A549 (cell line): ENCODE measurements at regions not wholly inside any gene's neighbourhood (a gene's known extent, or its start where the extent isn't known, plus 50 kb on each side); places are given as distances from the start of the nearest gene placed in this dataset.

Source experiments
- ATAC-seq, 2 experiments: fragments of 200-7000 bp in 1 of 2; fragments of >200 bp in 1 of 2; cut with Nextera tagmentation in 1 of 2; cut with Tn5 transposase in 1 of 2; 3 replicates each; pipeline versions ENCODE4 v1.8.0 to v1.9.1; 2018 to 2020; ENCODE audit warnings: mild to moderate bottlenecking in 1 of 2, moderate library complexity in 1 of 2
- CTCF ChIA-PET: fragments of 300-600 bp; sonication (Branson Sonifier 250); formaldehyde crosslinking; extraction: SDS; loops from one replicate; lab custom pipeline; 2021; ENCODE audit warnings: antibody characterized with exemption, inconsistent platforms; lab: Yijun Ruan, JAX
- POLR2A ChIA-PET: fragments of 350-600 bp; formaldehyde crosslinking; extraction: SDS; loops from one replicate; lab custom pipeline; 2021; ENCODE audit warnings: antibody characterized with exemption, inconsistent platforms; lab: Yijun Ruan, JAX
- DNase-seq, 2 experiments: peaks; one replicate each; pipeline versions ENCODE4 v3.0.0 to v3.0.0-alpha.2; 2011 to 2016; ENCODE audit warnings: low read depth in 1 of 2, low spot score in 1 of 2
- FAIRE-seq: peaks from 2 replicates; lab custom pipeline; 2011; peaks lifted over from hg19 to GRCh38; lab: Jason Lieb, UNC
- H3K27ac ChIP-seq, 2 experiments: fragments of >200 bp; sonication (Bioruptor Twin); formaldehyde crosslinking; 3 replicates each; pipeline ENCODE4 v1.5.1; 2016 to 2017
- H3K4me1 ChIP-seq: fragments of >200 bp; sonication (Bioruptor Twin); formaldehyde crosslinking; 3 replicates; pipeline ENCODE4 v1.6.1; 2016
- H3K4me2 ChIP-seq: fragments of >200 bp; sonication (Bioruptor Twin); formaldehyde crosslinking; 3 replicates; pipeline ENCODE4 v1.6.1; 2016
- H3K4me3 ChIP-seq: fragments of >200 bp; sonication (Bioruptor Twin); formaldehyde crosslinking; 3 replicates; pipeline ENCODE4 v1.5.1; 2016
- H3K9me3 ChIP-seq: fragments of >200 bp; sonication (Bioruptor Twin); formaldehyde crosslinking; 3 replicates; pipeline ENCODE4 v1.6.1; 2016
- CBX8 ChIP-seq: fragments of 200-600 bp; sonication (generic); IDR thresholded peaks from 2 replicates; pipeline ENCODE4 v1.6.1; 2016
- CEBPB ChIP-seq, 2 experiments: fragments of >200 bp in 1 of 2; sonication (Bioruptor Twin) in 1 of 2; formaldehyde crosslinking in 1 of 2; IDR thresholded peaks; 2 replicates each; pipeline ENCODE4 v1.6.1; 2012 to 2016
- CHD4 ChIP-seq: fragments of 200-600 bp; sonication (generic); IDR thresholded peaks from 2 replicates; pipeline ENCODE4 v1.6.1; 2016; ENCODE audit warnings: antibody characterized with exemption, mild to moderate bottlenecking, borderline replicate concordance
- EHMT2 ChIP-seq: fragments of 200-600 bp; sonication (generic); IDR thresholded peaks from 2 replicates; pipeline ENCODE4 v1.6.1; 2016; ENCODE audit warnings: antibody characterized with exemption, low read depth, mild to moderate bottlenecking, moderate library complexity
- EP300 ChIP-seq, 2 experiments: fragments of >200 bp; sonication (Bioruptor Twin); formaldehyde crosslinking; IDR thresholded peaks; 2 replicates in 1 of 2; 3 replicates in 1 of 2; pipeline ENCODE4 v1.6.1; 2016 to 2017
- FOSB ChIP-seq: fragments of 250-450 bp; sonication (Bioruptor Pico); IDR thresholded peaks from 2 replicates; pipeline ENCODE4 v1.5.0; 2020; ENCODE audit warnings: mild to moderate bottlenecking, moderate library complexity
- FOSL2 ChIP-seq, 2 experiments: fragments of 450-650 bp in 1 of 2; fragments of >200 bp in 1 of 2; sonication (Bioruptor Twin) in 1 of 2; formaldehyde crosslinking; IDR thresholded peaks; 2 replicates each; pipeline versions ENCODE4 v1.5.0 to v1.6.1; 2016 to 2020; ENCODE audit warnings: mild to moderate bottlenecking in 1 of 2, moderate library complexity in 1 of 2
- GATA3 ChIP-seq: IDR thresholded peaks from 2 replicates; pipeline ENCODE4 v1.6.1; 2012; ENCODE audit warnings: borderline replicate concordance
- HOXA7 ChIP-seq: fragments of 250-450 bp; sonication (Bioruptor Pico); IDR thresholded peaks from 2 replicates; pipeline ENCODE4 v1.5.0; 2020; ENCODE audit warnings: mild to moderate bottlenecking, moderate library complexity
- HOXB13 ChIP-seq: fragments of 250-450 bp; sonication (Bioruptor Pico); IDR thresholded peaks from 2 replicates; pipeline ENCODE4 v1.5.0; 2020; ENCODE audit warnings: low read depth, mild to moderate bottlenecking, moderate library complexity
- HOXB5 ChIP-seq: fragments of 250-450 bp; sonication (Bioruptor Pico); IDR thresholded peaks from 2 replicates; pipeline ENCODE4 v1.5.0; 2020; ENCODE audit warnings: mild to moderate bottlenecking, moderate library complexity
- JUN ChIP-seq, 2 experiments: fragments of >200 bp; sonication (Bioruptor Twin); formaldehyde crosslinking; IDR thresholded peaks; 2 replicates in 1 of 2; 3 replicates in 1 of 2; pipeline ENCODE4 v1.6.1; 2016 to 2017
- JUNB ChIP-seq: fragments of >200 bp; sonication (Bioruptor Twin); formaldehyde crosslinking; IDR thresholded peaks from 2 replicates; pipeline ENCODE4 v1.6.1; 2016
- MAFK ChIP-seq: fragments of 450-650 bp; IDR thresholded peaks from 2 replicates; pipeline ENCODE4 v1.6.1; 2014; ENCODE audit not compliant: partially characterized antibody
- MYC ChIP-seq: IDR thresholded peaks from 2 replicates; pipeline ENCODE4 v1.6.1; 2012; ENCODE audit warnings: mild to moderate bottlenecking, inconsistent platforms, low read length, improper control_type of control experiment, borderline replicate concordance
- NPAS2 ChIP-seq: fragments of 250-450 bp; sonication (Bioruptor Pico); IDR thresholded peaks from 2 replicates; pipeline ENCODE4 v1.8.0; 2022; ENCODE audit warnings: mild to moderate bottlenecking, moderate library complexity, borderline replicate concordance
- POLR2A ChIP-seq: IDR thresholded peaks from 2 replicates; pipeline ENCODE4 v1.6.1; 2012; ENCODE audit warnings: mild to moderate bottlenecking, low read length
- RCOR1 ChIP-seq: fragments of 150-350 bp; IDR thresholded peaks from 2 replicates; pipeline ENCODE4 v1.6.1; 2014; ENCODE audit warnings: antibody characterized with exemption, low read length, low read depth
- RFX5 ChIP-seq: fragments of 450-650 bp; IDR thresholded peaks from 2 replicates; pipeline ENCODE4 v1.7.1; 2014; ENCODE audit warnings: antibody characterized with exemption, mild to moderate bottlenecking, moderate library complexity
- RNF2 ChIP-seq: fragments of 200-600 bp; sonication (generic); IDR thresholded peaks from 2 replicates; pipeline ENCODE4 v1.6.1; 2016; ENCODE audit warnings: low read depth, mild to moderate bottlenecking, antibody characterized with exemption, moderate library complexity, borderline replicate concordance
- SMC3 ChIP-seq: fragments of >200 bp; sonication (Bioruptor Twin); formaldehyde crosslinking; IDR thresholded peaks from 3 replicates; pipeline ENCODE4 v1.6.1; 2018; ENCODE audit warnings: inconsistent platforms
- SREBF2 ChIP-seq: fragments of 450-650 bp; IDR thresholded peaks from 2 replicates; pipeline ENCODE4 v1.6.1; 2014; ENCODE audit warnings: mild to moderate bottlenecking, moderate library complexity
- TFCP2L1 ChIP-seq: fragments of 250-450 bp; sonication (Bioruptor Pico); IDR thresholded peaks from 2 replicates; pipeline ENCODE4 v1.5.0; 2021; ENCODE audit warnings: mild to moderate bottlenecking
- TP53 ChIP-seq: fragments of 250-450 bp; sonication (Bioruptor Pico); IDR thresholded peaks from 2 replicates; pipeline ENCODE4 v1.5.0; 2021; ENCODE audit warnings: mild to moderate bottlenecking, moderate library complexity
- ZNF302 ChIP-seq: fragments of 250-450 bp; sonication (Bioruptor Pico); IDR thresholded peaks from 2 replicates; pipeline ENCODE4 v1.9.0; 2021; ENCODE audit warnings: inconsistent platforms, mild to moderate bottlenecking, moderate library complexity
- ZSCAN20 ChIP-seq: fragments of 250-450 bp; sonication (Bioruptor Pico); IDR thresholded peaks from 2 replicates; pipeline ENCODE4 v1.8.0; 2022; ENCODE audit warnings: mild to moderate bottlenecking, moderate library complexity
- WGBS: methylation state at CpG from one replicate; pipeline ENCODE4 v1.1.6; 2017; ENCODE audit errors: missing lambda C conversion rate; 5-methylcytosine and 5-hydroxymethylcytosine counted together
- TF ChIP-seq, protein P1 (sequence below): fragments of 450-650 bp; IDR thresholded peaks from 2 replicates; pipeline ENCODE4 v1.6.1; 2014; ENCODE audit warnings: antibody characterized with exemption
- TF ChIP-seq, protein P2 (sequence below): fragments of >200 bp; sonication (Bioruptor Twin); formaldehyde crosslinking; IDR thresholded peaks from 2 replicates; pipeline ENCODE4 v1.6.1; 2016

DNA sequence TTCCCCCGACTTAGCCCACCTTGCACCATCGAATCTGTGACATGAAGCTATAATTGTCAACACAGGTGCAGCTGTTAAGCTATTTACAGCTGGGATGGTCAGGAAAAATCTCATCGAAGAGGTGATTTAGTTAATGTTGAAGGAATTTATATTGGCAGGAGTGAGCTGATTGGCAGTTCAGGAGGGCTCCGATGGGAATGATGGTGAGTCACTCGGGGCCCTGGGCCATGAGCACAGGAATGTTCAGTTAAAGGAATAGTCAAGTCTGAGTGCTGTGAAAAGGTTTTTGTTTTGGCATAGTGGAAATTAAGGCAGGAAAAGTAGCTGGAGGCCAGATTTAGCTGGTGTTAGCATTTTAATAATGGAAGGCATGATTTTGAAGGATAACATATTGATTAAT, 95.7 kb downstream of the OXSM start:
- CTCF ChIA-PET = interaction anchor here (0.6 to 1.4 kb wide), 3 partner anchors 12 to 827 kb away, joined by 3 read pairs; no protein-coding TSS in a partner anchor
- 7% methylated on average over 5 of the region's 5 CpGs for WGBS
- no peak overlapping the region for H3K4me2 ChIP-seq
- no peak for ATAC-seq
- TF ChIP-seq JUN (IDR thresholded peaks at IDR 0.05) (no peak), RNF2 (no peak), NPAS2 (CRISPR knock-in tag) (no peak), HOXB5 (CRISPR knock-in tag) (no peak), TP53 (no peak), EHMT2 (no peak), SREBF2 (no peak), MAFK (no peak), FOSB (CRISPR knock-in tag) (no peak), RCOR1 (no peak), HOXA7 (no peak), POLR2A (no peak), RFX5 (no peak), ZNF302 (CRISPR knock-in tag) (no peak), EP300 (IDR thresholded peaks at IDR 0.05) (no peak), CHD4 (no peak), SMC3 (no peak), JUNB (no peak)
- TF ChIP-seq, protein P1, sequence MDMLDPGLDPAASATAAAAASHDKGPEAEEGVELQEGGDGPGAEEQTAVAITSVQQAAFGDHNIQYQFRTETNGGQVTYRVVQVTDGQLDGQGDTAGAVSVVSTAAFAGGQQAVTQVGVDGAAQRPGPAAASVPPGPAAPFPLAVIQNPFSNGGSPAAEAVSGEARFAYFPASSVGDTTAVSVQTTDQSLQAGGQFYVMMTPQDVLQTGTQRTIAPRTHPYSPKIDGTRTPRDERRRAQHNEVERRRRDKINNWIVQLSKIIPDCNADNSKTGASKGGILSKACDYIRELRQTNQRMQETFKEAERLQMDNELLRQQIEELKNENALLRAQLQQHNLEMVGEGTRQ = no peak
- no peaks in the 10 kb centered on the region for H3K4me1 ChIP-seq
- no peak for FAIRE-seq
- H3K9me3 ChIP-seq = no peaks in the 10 kb centered on the region
- H3K27ac ChIP-seq = no peak overlapping the region
- POLR2A ChIA-PET = no interaction called here
- no peak for DNase-seq
- H3K4me3 ChIP-seq = no peak overlapping the region

DNA sequence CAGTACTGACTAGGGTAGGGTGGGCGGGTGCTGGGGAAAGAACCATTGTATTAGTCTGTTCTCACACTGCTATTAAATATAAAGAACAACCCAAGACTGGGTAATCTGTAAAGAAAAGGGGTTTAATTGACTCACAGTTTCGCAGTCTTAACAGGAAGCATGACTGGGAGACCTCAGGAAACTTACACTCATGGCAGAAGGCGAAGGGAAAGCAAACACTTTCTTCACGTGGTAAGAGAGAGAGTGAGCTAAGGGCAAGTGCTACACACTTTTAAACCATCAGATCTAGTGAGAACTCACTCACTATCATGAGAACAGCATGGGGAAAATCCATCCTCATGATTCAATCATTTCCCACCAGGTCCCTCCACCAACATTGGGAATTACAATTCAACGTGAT, 98.0 kb downstream of the OXSM start:
- ATAC-seq = no peak
- H3K4me2 ChIP-seq = no peak overlapping the region
- CTCF ChIA-PET = no interaction called here
- no peaks in the 10 kb centered on the region for H3K9me3 ChIP-seq
- DNase-seq = no peak
- H3K4me1 ChIP-seq = no peaks in the 10 kb centered on the region
- no peak overlapping the region for H3K4me3 ChIP-seq
- H3K27ac ChIP-seq = no peak overlapping the region
- 11% methylated on average over 5 of the region's 5 CpGs for WGBS
- POLR2A ChIA-PET = no interaction called here
- no peak for FAIRE-seq
- TF ChIP-seq CEBPB (IDR thresholded peaks at IDR 0.05) (no peak), GATA3 (no peak), TFCP2L1 (CRISPR knock-in tag) (no peak), CBX8 (no peak), HOXB13 (no peak), POLR2A (no peak)
- TF ChIP-seq, protein P2, sequence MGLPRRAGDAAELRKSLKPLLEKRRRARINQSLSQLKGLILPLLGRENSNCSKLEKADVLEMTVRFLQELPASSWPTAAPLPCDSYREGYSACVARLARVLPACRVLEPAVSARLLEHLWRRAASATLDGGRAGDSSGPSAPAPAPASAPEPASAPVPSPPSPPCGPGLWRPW = no peak

DNA sequence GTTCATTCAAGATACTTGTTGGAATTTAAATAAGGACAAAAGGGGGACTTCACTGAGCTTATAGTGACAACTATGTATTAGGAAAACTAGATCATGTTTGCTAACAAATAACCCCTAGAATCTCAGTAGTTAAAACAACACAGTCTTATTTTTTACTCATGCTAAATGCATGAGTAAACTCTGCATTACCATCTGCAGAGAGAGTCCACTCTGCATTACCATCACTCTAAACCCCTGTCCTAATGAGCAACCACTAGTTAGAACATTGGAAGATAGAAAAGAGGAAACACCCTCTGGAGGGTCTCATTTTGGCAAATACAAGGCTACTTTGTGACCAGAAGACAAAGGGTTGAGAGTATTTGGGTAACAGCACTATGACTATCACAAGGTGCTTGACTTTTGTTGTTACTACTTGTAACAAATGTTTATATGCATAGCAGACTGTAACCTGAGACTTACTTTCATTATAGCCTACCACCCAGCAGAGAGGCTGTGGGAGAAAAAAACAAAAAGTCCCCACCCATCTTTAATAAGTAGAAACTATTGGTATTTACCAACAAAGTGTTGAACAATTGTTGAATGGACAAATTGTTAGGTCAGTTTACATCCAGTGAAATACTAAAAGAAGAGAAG, 99.1 kb downstream of the OXSM start:
- POLR2A ChIA-PET = no interaction called here
- DNase-seq (no peak), FAIRE-seq (no peak), ATAC-seq (no peak)
- TF ChIP-seq ZSCAN20 (CRISPR knock-in tag) = no peak
- no peak for TF ChIP-seq NPAS2 (CRISPR knock-in tag)
- TF ChIP-seq FOSL2 (IDR thresholded peaks at IDR 0.05) = no peak
- TF ChIP-seq FOSL2 (CRISPR knock-in tag; IDR thresholded peaks at IDR 0.05) = no peak
- TF ChIP-seq MYC = no peak
- no peak overlapping the region for H3K4me2 ChIP-seq
- CTCF ChIA-PET = no interaction called here
- no peak overlapping the region for H3K27ac ChIP-seq
- no peak overlapping the region for H3K4me3 ChIP-seq
- no peaks in the 10 kb centered on the region for H3K4me1 ChIP-seq
- no peaks in the 10 kb centered on the region for H3K9me3 ChIP-seq
